ENCODE measurements at regions not wholly inside any gene's neighbourhood (a gene's known extent, or its start where the extent isn't known, plus 50 kb on each side); places are given as distances from the start of the nearest gene placed in this dataset.
"Not testable (repeated sequence)": the region's sequence is repeated elsewhere in the genome, so short reads cannot be mapped to it uniquely, and the experiment has no call there.

DNA sequence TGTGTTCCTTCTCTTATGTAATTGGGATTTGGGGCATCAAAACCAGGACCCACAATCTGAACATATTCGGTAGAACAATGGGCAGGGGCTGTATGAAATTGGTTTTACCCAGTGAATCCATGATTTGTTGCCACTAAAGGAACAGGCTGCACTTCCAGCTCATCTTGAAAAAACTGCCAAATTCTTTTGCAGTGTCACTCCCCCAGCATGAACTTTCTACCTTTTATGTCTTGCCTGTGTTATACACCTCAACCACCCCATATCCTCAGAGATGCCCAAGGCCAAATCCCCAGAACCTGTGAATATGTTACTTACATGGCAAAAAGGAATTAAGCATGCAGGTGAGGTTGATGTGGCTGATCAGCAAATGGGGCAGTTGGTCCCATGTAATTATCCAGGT is 280.2 kb upstream of the ECI2 start:
- peaks cover 15% of the 10 kb centered on the region for H3K27me3 Mint-ChIP-seq
- H3K27ac Mint-ChIP-seq: no peak overlapping the region
- Histone ChIP-seq H3K4me3 (ENCODE audit: low read depth, low read length) (no peak overlapping the region), H3K9me3 (ENCODE audit: control insufficient read depth in 2 of 2, low read length in 2 of 2) (no peaks in the 10 kb centered on the region), H3K36me3 (ENCODE audit: control insufficient read depth, insufficient read depth, low read length) (no peaks in the 10 kb centered on the region), H3K4me1 (ENCODE audit: control insufficient read depth, insufficient read depth, low read length, poor library complexity, severe bottlenecking) (no peaks in the 10 kb centered on the region), H3K27ac (ENCODE audit: insufficient read depth, low read length, poor library complexity, severe bottlenecking) (no peak overlapping the region), H3K27me3 (ENCODE audit: control insufficient read depth, insufficient read depth, low read length) (peaks cover 2% of the 10 kb centered on the region)
- H3K9me3 Mint-ChIP-seq: peaks cover 0 to 4% (median 0%) of the 10 kb centered on the region in 7 donors
- ATAC-seq (ENCODE audit: low read depth in 2 of 2): no peak
- no peaks in the 10 kb centered on the region for H3K36me3 Mint-ChIP-seq
- no peaks in the 10 kb centered on the region for H3K4me1 Mint-ChIP-seq
- H3K4me3 Mint-ChIP-seq: no peak overlapping the region
- DNase-seq: no peak

DNA sequence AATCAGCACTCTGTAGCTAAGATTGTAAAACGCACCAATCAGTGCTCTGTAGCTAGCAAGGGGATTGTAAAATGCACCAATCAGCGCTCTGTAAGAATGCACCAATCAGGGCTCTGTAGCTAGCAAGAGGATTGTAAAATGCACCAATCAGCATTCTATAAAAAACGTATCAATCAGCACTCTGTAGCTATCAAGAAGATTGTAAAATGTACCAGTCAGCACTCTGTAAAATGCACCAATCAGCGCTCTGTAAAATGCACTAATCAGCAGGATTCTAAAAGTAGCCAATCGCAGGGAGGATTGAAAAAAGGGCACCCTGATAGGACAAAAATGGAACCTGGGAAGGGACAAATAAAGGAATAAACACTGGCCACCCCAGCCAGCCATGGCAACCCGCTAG is 278.7 kb upstream of the ECI2 start:
- not testable (repeated sequence) for H3K27ac ChIP-seq (ENCODE audit: insufficient read depth, low read length, poor library complexity, severe bottlenecking); H3K4me3 ChIP-seq (ENCODE audit: low read depth, low read length); DNase-seq; H3K27ac Mint-ChIP-seq; H3K4me1 Mint-ChIP-seq; H3K9me3 ChIP-seq (ENCODE audit: control insufficient read depth in 2 of 2, low read length in 2 of 2); H3K27me3 Mint-ChIP-seq; H3K27me3 ChIP-seq (ENCODE audit: control insufficient read depth, insufficient read depth, low read length); H3K36me3 ChIP-seq (ENCODE audit: control insufficient read depth, insufficient read depth, low read length); ATAC-seq (ENCODE audit: low read depth in 2 of 2); H3K36me3 Mint-ChIP-seq; H3K4me1 ChIP-seq (ENCODE audit: control insufficient read depth, insufficient read depth, low read length, poor library complexity, severe bottlenecking); H3K9me3 Mint-ChIP-seq; H3K4me3 Mint-ChIP-seq

DNA sequence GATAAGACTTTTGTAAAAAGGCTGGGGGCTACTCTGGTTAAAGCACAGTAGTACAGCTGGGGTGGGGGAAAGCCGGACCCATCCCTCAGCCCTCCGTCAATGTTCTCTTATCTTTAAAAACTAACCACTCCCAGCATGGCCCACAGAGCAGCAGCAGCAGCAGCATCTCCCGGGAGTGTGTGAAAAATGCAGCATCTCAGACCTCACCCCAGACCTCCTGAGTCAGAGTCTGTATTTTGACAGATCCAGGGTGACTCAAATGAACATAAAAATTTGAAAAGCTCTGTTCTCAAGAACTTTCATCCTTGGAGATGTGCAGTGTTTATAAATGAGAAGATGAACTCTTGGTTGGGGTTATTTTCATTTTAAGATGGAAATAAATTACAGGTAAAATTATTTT is 277.7 kb upstream of the ECI2 start:
- ATAC-seq (ENCODE audit: low read depth in 2 of 2): no peak
- Mint-ChIP-seq H3K27me3 (peaks cover 4% of the 10 kb centered on the region), H3K4me3 (no peak overlapping the region), H3K4me1 (no peaks in the 10 kb centered on the region), H3K36me3 (no peaks in the 10 kb centered on the region), H3K27ac (no peak overlapping the region), H3K9me3 (peaks cover 0 to 6% (median 0%) of the 10 kb centered on the region in 7 donors)
- H3K9me3 ChIP-seq (ENCODE audit: control insufficient read depth in 2 of 2, low read length in 2 of 2): no peaks in the 10 kb centered on the region
- H3K36me3 ChIP-seq (ENCODE audit: control insufficient read depth, insufficient read depth, low read length): no peaks in the 10 kb centered on the region
- H3K27ac ChIP-seq (ENCODE audit: insufficient read depth, low read length, poor library complexity, severe bottlenecking): no peak overlapping the region
- no peak overlapping the region for H3K4me3 ChIP-seq (ENCODE audit: low read depth, low read length)
- peaks cover 2% of the 10 kb centered on the region for H3K27me3 ChIP-seq (ENCODE audit: control insufficient read depth, insufficient read depth, low read length)
- H3K4me1 ChIP-seq (ENCODE audit: control insufficient read depth, insufficient read depth, low read length, poor library complexity, severe bottlenecking): no peaks in the 10 kb centered on the region
- DNase-seq: no peak

DNA sequence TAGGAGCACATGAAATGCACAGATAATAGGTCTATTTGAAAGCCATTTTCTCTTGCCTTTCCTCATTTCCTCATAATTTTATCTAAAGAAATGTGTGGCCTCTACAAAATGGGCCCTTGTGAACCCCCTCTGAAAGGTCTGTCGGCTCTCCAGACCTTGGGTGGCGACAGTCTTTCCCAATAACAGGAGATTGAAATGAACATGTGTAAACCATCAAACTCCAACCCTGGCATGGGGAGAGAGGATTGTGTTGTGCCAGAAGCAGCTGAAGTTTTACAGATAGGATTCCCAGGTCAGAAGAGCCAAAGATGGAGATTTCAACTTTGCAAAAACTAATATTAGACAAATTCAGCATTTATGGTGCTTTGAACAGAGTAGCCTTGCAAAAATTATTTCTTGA is 277.1 kb upstream of the ECI2 start:
- Mint-ChIP-seq H3K27ac (no peak overlapping the region), H3K36me3 (no peaks in the 10 kb centered on the region), H3K9me3 (peaks cover 0 to 6% (median 0%) of the 10 kb centered on the region in 7 donors), H3K27me3 (peaks cover 4% of the 10 kb centered on the region), H3K4me3 (no peak overlapping the region), H3K4me1 (no peaks in the 10 kb centered on the region)
- Histone ChIP-seq H3K9me3 (ENCODE audit: control insufficient read depth in 2 of 2, low read length in 2 of 2) (no peaks in the 10 kb centered on the region), H3K27me3 (ENCODE audit: control insufficient read depth, insufficient read depth, low read length) (peaks cover 2% of the 10 kb centered on the region), H3K27ac (ENCODE audit: insufficient read depth, low read length, poor library complexity, severe bottlenecking) (no peak overlapping the region), H3K4me3 (ENCODE audit: low read depth, low read length) (no peak overlapping the region), H3K36me3 (ENCODE audit: control insufficient read depth, insufficient read depth, low read length) (no peaks in the 10 kb centered on the region), H3K4me1 (ENCODE audit: control insufficient read depth, insufficient read depth, low read length, poor library complexity, severe bottlenecking) (no peaks in the 10 kb centered on the region)
- DNase-seq (no peak), ATAC-seq (ENCODE audit: low read depth in 2 of 2) (no peak)

DNA sequence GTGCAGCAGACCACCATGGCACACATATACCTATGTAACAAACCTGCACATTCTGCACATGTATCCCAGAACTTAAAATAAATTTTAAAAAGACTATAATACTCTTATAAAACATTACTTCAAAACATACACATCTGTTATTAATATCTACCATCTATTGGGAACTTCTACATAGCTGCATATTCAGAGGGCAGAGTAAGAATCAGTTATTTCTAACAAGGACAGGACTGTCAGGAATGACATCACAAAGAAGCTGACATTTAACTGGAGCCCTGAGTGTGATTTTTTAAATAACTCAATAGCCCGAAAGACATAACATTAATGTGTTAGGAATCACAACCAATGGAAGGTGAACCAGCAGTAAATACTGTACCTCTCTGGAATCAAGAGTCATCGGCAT is 276.7 kb upstream of the ECI2 start:
- Histone ChIP-seq H3K36me3 (ENCODE audit: control insufficient read depth, insufficient read depth, low read length) (no peaks in the 10 kb centered on the region), H3K27ac (ENCODE audit: insufficient read depth, low read length, poor library complexity, severe bottlenecking) (no peak overlapping the region), H3K27me3 (ENCODE audit: control insufficient read depth, insufficient read depth, low read length) (peaks cover 2% of the 10 kb centered on the region), H3K4me1 (ENCODE audit: control insufficient read depth, insufficient read depth, low read length, poor library complexity, severe bottlenecking) (no peaks in the 10 kb centered on the region), H3K4me3 (ENCODE audit: low read depth, low read length) (no peak overlapping the region), H3K9me3 (ENCODE audit: control insufficient read depth in 2 of 2, low read length in 2 of 2) (no peaks in the 10 kb centered on the region)
- DNase-seq (no peak), ATAC-seq (ENCODE audit: low read depth in 2 of 2) (no peak)
- Mint-ChIP-seq H3K9me3 (peaks cover 0 to 6% (median 0%) of the 10 kb centered on the region in 7 donors), H3K4me1 (no peaks in the 10 kb centered on the region), H3K27ac (no peak overlapping the region), H3K4me3 (no peak overlapping the region), H3K36me3 (no peaks in the 10 kb centered on the region), H3K27me3 (peaks cover 4% of the 10 kb centered on the region)

GRCh38 chr6:4407710-4408109 is 272.3 kb upstream of the ECI2 start:
- H3K4me1 ChIP-seq (ENCODE audit: control insufficient read depth, insufficient read depth, low read length, poor library complexity, severe bottlenecking); H3K27ac ChIP-seq (ENCODE audit: insufficient read depth, low read length, poor library complexity, severe bottlenecking); H3K4me3 ChIP-seq (ENCODE audit: low read depth, low read length); H3K36me3 Mint-ChIP-seq; H3K9me3 Mint-ChIP-seq; H3K4me3 Mint-ChIP-seq; ATAC-seq (ENCODE audit: low read depth in 2 of 2); H3K9me3 ChIP-seq (ENCODE audit: control insufficient read depth in 2 of 2, low read length in 2 of 2); H3K4me1 Mint-ChIP-seq; H3K27me3 ChIP-seq (ENCODE audit: control insufficient read depth, insufficient read depth, low read length); H3K27ac Mint-ChIP-seq; H3K36me3 ChIP-seq (ENCODE audit: control insufficient read depth, insufficient read depth, low read length); H3K27me3 Mint-ChIP-seq: not testable (repeated sequence)
- peak in 1 of 3 donors; percentile 2 for DNase-seq

- Histone ChIP-seq H3K27me3 (ENCODE audit: control insufficient read depth, insufficient read depth, low read length) (no peaks in the 10 kb centered on the region), H3K4me1 (ENCODE audit: control insufficient read depth, insufficient read depth, low read length, poor library complexity, severe bottlenecking) (no peaks in the 10 kb centered on the region), H3K4me3 (ENCODE audit: low read depth, low read length) (no peak overlapping the region), H3K27ac (ENCODE audit: insufficient read depth, low read length, poor library complexity, severe bottlenecking) (no peak overlapping the region), H3K36me3 (ENCODE audit: control insufficient read depth, insufficient read depth, low read length) (no peaks in the 10 kb centered on the region), H3K9me3 (ENCODE audit: control insufficient read depth in 2 of 2, low read length in 2 of 2) (no peaks in the 10 kb centered on the region)
- Mint-ChIP-seq H3K4me1 (no peaks in the 10 kb centered on the region), H3K4me3 (no peak overlapping the region), H3K36me3 (no peaks in the 10 kb centered on the region), H3K27me3 (peaks cover 5% of the 10 kb centered on the region), H3K27ac (no peak overlapping the region), H3K9me3 (peaks cover 0 to 8% (median 0%) of the 10 kb centered on the region in 7 donors)
- ATAC-seq (ENCODE audit: low read depth in 2 of 2) (no peak), DNase-seq (no peak)
These were observed 270.3 kb upstream of the ECI2 start for GRCh38 chr6:4405621-4406212.

- Mint-ChIP-seq H3K36me3 (no peaks in the 10 kb centered on the region), H3K4me1 (no peaks in the 10 kb centered on the region), H3K4me3 (no peak overlapping the region), H3K9me3 (peaks cover 0 to 8% (median 0%) of the 10 kb centered on the region in 7 donors), H3K27ac (no peak overlapping the region), H3K27me3 (peaks cover 7% of the 10 kb centered on the region)
- H3K9me3 ChIP-seq (ENCODE audit: control insufficient read depth in 2 of 2, low read length in 2 of 2): no peaks in the 10 kb centered on the region
- H3K4me3 ChIP-seq (ENCODE audit: low read depth, low read length): no peak overlapping the region
- no peaks in the 10 kb centered on the region for H3K4me1 ChIP-seq (ENCODE audit: control insufficient read depth, insufficient read depth, low read length, poor library complexity, severe bottlenecking)
- H3K27ac ChIP-seq (ENCODE audit: insufficient read depth, low read length, poor library complexity, severe bottlenecking): no peak overlapping the region
- DNase-seq: no peak
- ATAC-seq (ENCODE audit: low read depth in 2 of 2): no peak
- H3K27me3 ChIP-seq (ENCODE audit: control insufficient read depth, insufficient read depth, low read length): no peaks in the 10 kb centered on the region
- no peaks in the 10 kb centered on the region for H3K36me3 ChIP-seq (ENCODE audit: control insufficient read depth, insufficient read depth, low read length)
These were observed 269.0 kb upstream of the ECI2 start for GRCh38 chr6:4404415-4404814.
